ENCODE measurements at regions not wholly inside any gene's neighbourhood (a gene's known extent, or its start where the extent isn't known, plus 50 kb on each side); places are given as distances from the start of the nearest gene placed in this dataset.
A peak's percentile ranks its signal among the peaks of the same experiment; 100 is the strongest.

- Histone ChIP-seq H3K4me3 (no peak overlapping the region), H3K9ac (no peak overlapping the region), H2AFZ (peak overlapping the region; percentile 76), H3K4me1 (ENCODE audit: insufficient read depth) (0 out of 2 replicates have a peak, but pooled peaks cover 4% of the 10 kb centered on the region), H3K27ac (peak overlapping the region; percentile 35), H4K20me1 (ENCODE audit: insufficient read depth) (no peaks in the 10 kb centered on the region), H3K36me3 (ENCODE audit: low read depth) (no peaks in the 10 kb centered on the region), H3K79me2 (ENCODE audit: insufficient read depth) (no peaks in the 10 kb centered on the region), H3K27me3 (replicated peaks; ENCODE audit: insufficient read depth) (no peaks in the 10 kb centered on the region), H3K9me2 (ENCODE audit: insufficient read depth) (0 out of 2 replicates have a peak, but pooled peaks cover 9% of the 10 kb centered on the region), H3K4me2 (ENCODE audit: unreplicated experiment) (peak overlapping the region; percentile 26), H3F3A (ENCODE audit: insufficient read depth) (no peaks in the 10 kb centered on the region), H3K9me3 (ENCODE audit: low read depth) (no peaks in the 10 kb centered on the region)
- DNase-seq: peak; percentile 45
- 13 to 15% methylated on average over 6 of the region's 6 CpGs for WGBS, 2 experiments (ENCODE audit: low coverage in 1 of 2, low lambda C conversion rate in 2 of 2, missing lambda C conversion rate in 2 of 2)
- TF ChIP-seq EZH2 (IDR thresholded peaks at IDR 0.05; ENCODE audit: insufficient read depth, poor library complexity, severe bottlenecking) (no peak), EZH2phosphoT487 (IDR thresholded peaks at IDR 0.05; ENCODE audit: insufficient read depth, low read depth) (no peak)
- in situ Hi-C loops (cut with MboI): no loop called here
Measured at GRCh38 chr11:28666632-28667031, 558.4 kb downstream of the METTL15 start.

- H3K79me2 ChIP-seq (ENCODE audit: insufficient read depth): no peaks in the 10 kb centered on the region
- H3K4me3 ChIP-seq: no peak overlapping the region
- no peak overlapping the region for H3K9ac ChIP-seq
- peaks cover 6% of the 10 kb centered on the region; the same call in 1 of the 2 replicates for H3F3A ChIP-seq (ENCODE audit: insufficient read depth)
- H3K27ac ChIP-seq: no peak overlapping the region
- no peaks in the 10 kb centered on the region for H4K20me1 ChIP-seq (ENCODE audit: insufficient read depth)
- peaks cover 8% of the 10 kb centered on the region; the same call in 1 of the 2 replicates for H3K4me1 ChIP-seq (ENCODE audit: insufficient read depth)
- no peaks in the 10 kb centered on the region for H3K36me3 ChIP-seq (ENCODE audit: low read depth)
- TF ChIP-seq EZH2 (IDR thresholded peaks at IDR 0.05; ENCODE audit: insufficient read depth, poor library complexity, severe bottlenecking) (no peak), EZH2phosphoT487 (IDR thresholded peaks at IDR 0.05; ENCODE audit: insufficient read depth, low read depth) (no peak)
- DNase-seq: no peak
- H3K9me2 ChIP-seq (ENCODE audit: insufficient read depth): no peaks in the 10 kb centered on the region
- no peaks in the 10 kb centered on the region for H3K27me3 ChIP-seq (replicated peaks; ENCODE audit: insufficient read depth)
- H3K4me2 ChIP-seq (ENCODE audit: unreplicated experiment): no peak overlapping the region
- no peak overlapping the region for H2AFZ ChIP-seq
- 96% methylated on average over 1 of the region's 1 CpG for WGBS, 2 experiments (ENCODE audit: low coverage in 1 of 2, low lambda C conversion rate in 2 of 2, missing lambda C conversion rate in 2 of 2)
- in situ Hi-C loops (cut with MboI): no loop called here
- no peaks in the 10 kb centered on the region for H3K9me3 ChIP-seq (ENCODE audit: low read depth)
Measured at GRCh38 chr11:28659716-28660348, 551.6 kb downstream of the METTL15 start.

GRCh38 chr11:28657378-28658030, 549.3 kb downstream of the METTL15 start:
- no peaks in the 10 kb centered on the region for H3K27me3 ChIP-seq (replicated peaks; ENCODE audit: insufficient read depth)
- H3K79me2 ChIP-seq (ENCODE audit: insufficient read depth): no peaks in the 10 kb centered on the region
- 38 to 40% methylated on average over 5 of the region's 5 CpGs for WGBS, 2 experiments (ENCODE audit: low coverage in 1 of 2, low lambda C conversion rate in 2 of 2, missing lambda C conversion rate in 2 of 2)
- no peak overlapping the region for H3K4me2 ChIP-seq (ENCODE audit: unreplicated experiment)
- no peak for TF ChIP-seq EZH2phosphoT487 (IDR thresholded peaks at IDR 0.05; ENCODE audit: insufficient read depth, low read depth)
- TF ChIP-seq EZH2 (IDR thresholded peaks at IDR 0.05; ENCODE audit: insufficient read depth, poor library complexity, severe bottlenecking): no peak
- no peak overlapping the region for H3K27ac ChIP-seq
- H3K9me3 ChIP-seq (ENCODE audit: low read depth): no peaks in the 10 kb centered on the region
- 0 out of 2 replicates have a peak overlapping the region, but pooled peaks have one; percentile 18 for H2AFZ ChIP-seq
- no peak overlapping the region for H3K4me3 ChIP-seq
- peak; percentile 39 for DNase-seq
- no peaks in the 10 kb centered on the region for H4K20me1 ChIP-seq (ENCODE audit: insufficient read depth)
- H3F3A ChIP-seq (ENCODE audit: insufficient read depth): peaks cover 6% of the 10 kb centered on the region; the same call in 1 of the 2 replicates
- in situ Hi-C loops (cut with MboI): no loop called here
- peaks cover 8% of the 10 kb centered on the region; the same call in 1 of the 2 replicates for H3K4me1 ChIP-seq (ENCODE audit: insufficient read depth)
- H3K9me2 ChIP-seq (ENCODE audit: insufficient read depth): no peaks in the 10 kb centered on the region
- H3K36me3 ChIP-seq (ENCODE audit: low read depth): no peaks in the 10 kb centered on the region
- no peak overlapping the region for H3K9ac ChIP-seq

- H2AFZ ChIP-seq: 0 out of 2 replicates have a peak overlapping the region, but pooled peaks have one; percentile 22
- no peaks in the 10 kb centered on the region for H3K27me3 ChIP-seq (replicated peaks; ENCODE audit: insufficient read depth)
- H3K27ac ChIP-seq: no peak overlapping the region
- peaks cover 8% of the 10 kb centered on the region; the same call in 1 of the 2 replicates for H3K4me1 ChIP-seq (ENCODE audit: insufficient read depth)
- H3K4me3 ChIP-seq: no peak overlapping the region
- H3K4me2 ChIP-seq (ENCODE audit: unreplicated experiment): no peak overlapping the region
- DNase-seq: no peak
- H3F3A ChIP-seq (ENCODE audit: insufficient read depth): peaks cover 6% of the 10 kb centered on the region; the same call in 1 of the 2 replicates
- H4K20me1 ChIP-seq (ENCODE audit: insufficient read depth): no peaks in the 10 kb centered on the region
- no peak overlapping the region for H3K9ac ChIP-seq
- no peaks in the 10 kb centered on the region for H3K36me3 ChIP-seq (ENCODE audit: low read depth)
- H3K9me3 ChIP-seq (ENCODE audit: low read depth): no peaks in the 10 kb centered on the region
- no peaks in the 10 kb centered on the region for H3K79me2 ChIP-seq (ENCODE audit: insufficient read depth)
- in situ Hi-C loops (cut with MboI): no loop called here
- H3K9me2 ChIP-seq (ENCODE audit: insufficient read depth): no peaks in the 10 kb centered on the region
- TF ChIP-seq EZH2 (IDR thresholded peaks at IDR 0.05; ENCODE audit: insufficient read depth, poor library complexity, severe bottlenecking): no peak
- no peak for TF ChIP-seq EZH2phosphoT487 (IDR thresholded peaks at IDR 0.05; ENCODE audit: insufficient read depth, low read depth)
- WGBS, 2 experiments (ENCODE audit: low coverage in 1 of 2, low lambda C conversion rate in 2 of 2, missing lambda C conversion rate in 2 of 2): 18 to 26% methylated on average over 3 of the region's 3 CpGs
Measured at GRCh38 chr11:28654191-28654590, 546.0 kb downstream of the METTL15 start.
